Stimulated activated effector memory CD8-positive, alpha-beta T cell treated with anti-CD3 and anti-CD28 coated beads, Interleukin-12 subunit alpha, Interleukin-12 subunit beta, amount 100 ng/mL, for 72 hours (primary cell): ENCODE measurements at regions not wholly inside any gene's neighbourhood (a gene's known extent, or its start where the extent isn't known, plus 50 kb on each side); places are given as distances from the start of the nearest gene placed in this dataset.

Experiments
- ATAC-seq: fragments of 150-1000 bp; cut with Tn5 transposase; 2 replicates; pipeline ENCODE4 v1.10.0; 2021
- DNase-seq, 2 donors: peaks; one replicate each; pipeline ENCODE4 v3.0.0; 2021 to 2022; ENCODE audit warnings: low spot score in 2 of 2
- H3K27ac Mint-ChIP-seq: one replicate; pipeline ENCODE4 v1.8.0; 2022; ENCODE audit warnings: mild to moderate bottlenecking, mixed read lengths
- H3K36me3 Mint-ChIP-seq: one replicate; pipeline ENCODE4 v1.8.0; 2022; ENCODE audit warnings: mild to moderate bottlenecking, mixed read lengths
- H3K4me1 Mint-ChIP-seq: one replicate; pipeline ENCODE4 v1.8.0; 2022; ENCODE audit warnings: mixed read lengths
- H3K4me3 Mint-ChIP-seq: one replicate; pipeline ENCODE4 v1.8.0; 2022; ENCODE audit warnings: mild to moderate bottlenecking, mixed read lengths
- H3K9me3 Mint-ChIP-seq: one replicate; pipeline ENCODE4 v1.8.0; 2022; ENCODE audit warnings: mixed read lengths

DNA sequence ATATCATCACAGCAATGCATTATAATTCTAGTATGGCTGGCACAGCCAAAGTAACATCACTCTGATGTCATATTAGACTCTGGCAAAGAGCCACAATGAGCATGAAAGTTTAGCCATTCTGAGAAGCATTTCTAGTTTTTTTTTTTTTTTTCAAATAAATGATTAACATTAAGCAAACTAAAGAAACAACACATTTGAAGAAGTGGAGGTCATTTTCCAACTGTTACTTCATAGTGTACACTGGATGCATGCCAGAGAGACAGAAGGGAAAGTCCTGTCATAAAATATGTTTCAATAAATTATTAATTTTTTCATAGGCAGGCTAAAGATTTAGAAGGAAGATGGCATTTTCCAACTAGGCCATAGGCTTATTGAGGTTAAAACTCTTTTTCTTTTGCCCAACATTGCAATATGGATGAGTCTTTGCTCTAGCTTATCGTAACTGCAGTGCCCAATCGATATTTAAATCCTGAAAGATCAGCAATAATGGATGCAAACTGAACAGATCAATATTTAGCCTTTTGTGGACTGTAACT lies 1630.4 kb upstream of the ACVR2A start:
- Mint-ChIP-seq H3K4me1 (no peaks in the 10 kb centered on the region), H3K4me3 (no peak overlapping the region), H3K27ac (no peak overlapping the region), H3K36me3 (no peaks in the 10 kb centered on the region), H3K9me3 (peaks cover 17% of the 10 kb centered on the region)
- DNase-seq (no peak), ATAC-seq (no peak)

- DNase-seq (no peak), ATAC-seq (no peak)
- Mint-ChIP-seq H3K4me3 (no peak overlapping the region), H3K27ac (no peak overlapping the region), H3K9me3 (peaks cover 17% of the 10 kb centered on the region), H3K36me3 (no peaks in the 10 kb centered on the region), H3K4me1 (no peaks in the 10 kb centered on the region)
These were observed 1631.2 kb upstream of the ACVR2A start for GRCh38 chr2:146213674-146214073.

- DNase-seq (no peak), ATAC-seq (no peak)
- Mint-ChIP-seq H3K36me3 (no peaks in the 10 kb centered on the region), H3K4me1 (no peaks in the 10 kb centered on the region), H3K9me3 (peaks cover 17% of the 10 kb centered on the region), H3K27ac (no peak overlapping the region), H3K4me3 (no peak overlapping the region)
These were observed 1632.2 kb upstream of the ACVR2A start for GRCh38 chr2:146212602-146213001.

- ATAC-seq (no peak), DNase-seq (no peak)
- Mint-ChIP-seq H3K4me3 (no peak overlapping the region), H3K9me3 (peaks cover 20% of the 10 kb centered on the region), H3K27ac (no peak overlapping the region), H3K4me1 (no peaks in the 10 kb centered on the region), H3K36me3 (no peaks in the 10 kb centered on the region)
These were observed 1635.0 kb upstream of the ACVR2A start for GRCh38 chr2:146209842-146210275.

- H3K9me3 Mint-ChIP-seq = peaks cover 14% of the 10 kb centered on the region
- ATAC-seq = no peak
- no peaks in the 10 kb centered on the region for H3K36me3 Mint-ChIP-seq
- no peak overlapping the region for H3K4me3 Mint-ChIP-seq
- H3K27ac Mint-ChIP-seq = no peak overlapping the region
- DNase-seq = no peak
- H3K4me1 Mint-ChIP-seq = no peaks in the 10 kb centered on the region
These were observed 1636.9 kb upstream of the ACVR2A start for GRCh38 chr2:146207901-146208300.

DNA sequence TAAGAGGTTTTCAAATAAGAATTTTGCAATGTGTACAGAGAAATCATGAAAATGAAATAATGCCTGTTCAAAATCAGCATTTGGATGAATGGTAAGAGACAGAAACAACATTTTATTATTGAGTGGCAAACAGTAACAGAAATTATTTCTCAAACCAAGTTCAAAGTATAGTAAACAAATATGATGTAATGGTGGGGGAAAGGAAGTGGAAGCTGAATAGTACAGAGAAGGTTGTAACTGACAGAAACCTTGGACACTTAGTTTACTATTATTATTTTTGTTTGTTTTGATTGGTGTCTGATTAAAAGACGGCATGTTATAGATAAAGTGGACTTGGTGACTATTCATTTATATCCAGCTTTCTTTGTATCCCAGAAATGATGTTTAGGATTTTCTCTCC lies 1637.4 kb upstream of the ACVR2A start:
- Mint-ChIP-seq H3K9me3 (peaks cover 12% of the 10 kb centered on the region), H3K36me3 (no peaks in the 10 kb centered on the region), H3K4me3 (no peak overlapping the region), H3K27ac (no peak overlapping the region), H3K4me1 (no peaks in the 10 kb centered on the region)
- DNase-seq = no peak
- no peak for ATAC-seq

GRCh38 chr2:146203064-146203624 lies 1641.7 kb upstream of the ACVR2A start:
- ATAC-seq (no peak), DNase-seq (no peak)
- no peak overlapping the region for H3K4me3 Mint-ChIP-seq
- H3K9me3 Mint-ChIP-seq = peaks cover 7% of the 10 kb centered on the region
- H3K36me3 Mint-ChIP-seq = no peaks in the 10 kb centered on the region
- no peak overlapping the region for H3K27ac Mint-ChIP-seq
- H3K4me1 Mint-ChIP-seq = no peaks in the 10 kb centered on the region

DNA sequence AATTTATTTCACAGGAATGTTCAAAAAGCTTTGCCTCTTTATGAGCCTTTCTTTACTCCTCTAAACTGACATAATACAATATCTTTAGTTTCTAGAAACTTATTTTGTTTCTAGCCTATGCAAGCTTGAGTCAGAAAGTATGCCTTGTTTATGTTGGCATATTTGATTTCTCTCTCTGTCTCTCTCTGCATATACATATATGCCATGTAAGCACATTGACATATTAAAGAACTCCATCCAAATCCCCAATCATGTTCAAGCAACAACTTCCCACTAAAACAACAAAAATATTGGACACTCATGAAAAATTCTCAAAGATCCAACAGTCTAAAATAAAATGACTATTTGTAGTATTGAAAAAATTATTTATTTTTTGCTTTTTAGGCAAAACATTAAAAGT lies 1651.2 kb upstream of the ACVR2A start:
- ATAC-seq (no peak), DNase-seq (no peak)
- H3K4me3 Mint-ChIP-seq = no peak overlapping the region
- no peaks in the 10 kb centered on the region for H3K4me1 Mint-ChIP-seq
- no peaks in the 10 kb centered on the region for H3K36me3 Mint-ChIP-seq
- H3K9me3 Mint-ChIP-seq = peaks cover 15% of the 10 kb centered on the region
- H3K27ac Mint-ChIP-seq = no peak overlapping the region

DNA sequence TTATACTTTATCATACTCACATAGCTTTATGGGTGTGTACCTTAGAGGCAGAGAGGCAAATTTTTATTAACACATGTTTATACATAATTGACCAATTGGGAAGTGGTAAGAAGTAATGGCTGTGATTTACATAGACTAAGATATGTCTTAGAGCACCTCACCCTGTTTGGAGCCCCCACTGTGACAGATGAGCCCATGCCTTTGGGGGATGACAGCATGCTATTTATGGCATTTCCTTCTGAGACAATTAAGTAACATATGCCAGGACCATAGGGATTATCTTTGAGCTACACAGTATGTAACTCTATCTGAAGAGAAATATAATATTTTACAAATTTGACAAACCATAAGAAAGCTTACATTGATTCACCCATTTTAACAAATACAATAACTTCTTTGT lies 1655.3 kb upstream of the ACVR2A start:
- H3K4me1 Mint-ChIP-seq = no peaks in the 10 kb centered on the region
- H3K36me3 Mint-ChIP-seq = no peaks in the 10 kb centered on the region
- no peak overlapping the region for H3K27ac Mint-ChIP-seq
- no peak for ATAC-seq
- DNase-seq = no peak
- H3K4me3 Mint-ChIP-seq = no peak overlapping the region
- peaks cover 15% of the 10 kb centered on the region for H3K9me3 Mint-ChIP-seq

DNA sequence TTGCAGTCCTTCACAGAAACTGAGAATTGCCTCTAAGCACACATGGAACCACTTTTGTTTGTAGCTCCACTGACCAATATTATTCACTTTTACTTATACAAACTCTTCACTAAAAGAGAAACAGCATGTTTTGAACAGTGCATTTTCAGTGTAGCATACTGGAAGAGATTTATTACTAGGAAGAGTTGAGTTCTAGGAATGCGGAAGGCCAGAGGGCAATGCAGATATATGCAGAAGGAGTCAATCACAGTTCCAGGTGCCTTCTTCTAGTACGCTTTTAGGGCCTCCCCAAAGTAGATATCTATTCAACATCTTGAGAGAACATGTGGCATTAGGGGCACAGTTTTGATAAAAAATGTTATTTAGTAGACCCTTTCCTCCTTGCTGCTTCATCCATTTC lies 1654.0 kb upstream of the ZEB2 start:
- H3K36me3 Mint-ChIP-seq = no peaks in the 10 kb centered on the region
- DNase-seq (no peak), ATAC-seq (no peak)
- no peaks in the 10 kb centered on the region for H3K4me1 Mint-ChIP-seq
- no peak overlapping the region for H3K4me3 Mint-ChIP-seq
- no peak overlapping the region for H3K27ac Mint-ChIP-seq
- H3K9me3 Mint-ChIP-seq = peaks cover 4% of the 10 kb centered on the region

GRCh38 chr2:146161256-146161882 lies 1641.5 kb upstream of the ZEB2 start:
- no peaks in the 10 kb centered on the region for H3K36me3 Mint-ChIP-seq
- DNase-seq (no peak), ATAC-seq (no peak)
- H3K27ac Mint-ChIP-seq = no peak overlapping the region
- H3K9me3 Mint-ChIP-seq = peaks cover 2% of the 10 kb centered on the region
- no peaks in the 10 kb centered on the region for H3K4me1 Mint-ChIP-seq
- H3K4me3 Mint-ChIP-seq = no peak overlapping the region

- ATAC-seq = no peak
- Mint-ChIP-seq H3K36me3 (no peaks in the 10 kb centered on the region), H3K27ac (no peak overlapping the region), H3K4me1 (no peaks in the 10 kb centered on the region), H3K9me3 (peaks cover 2% of the 10 kb centered on the region), H3K4me3 (no peak overlapping the region)
- no peak for DNase-seq
These were observed 1638.3 kb upstream of the ZEB2 start for GRCh38 chr2:146158072-146158674.

DNA sequence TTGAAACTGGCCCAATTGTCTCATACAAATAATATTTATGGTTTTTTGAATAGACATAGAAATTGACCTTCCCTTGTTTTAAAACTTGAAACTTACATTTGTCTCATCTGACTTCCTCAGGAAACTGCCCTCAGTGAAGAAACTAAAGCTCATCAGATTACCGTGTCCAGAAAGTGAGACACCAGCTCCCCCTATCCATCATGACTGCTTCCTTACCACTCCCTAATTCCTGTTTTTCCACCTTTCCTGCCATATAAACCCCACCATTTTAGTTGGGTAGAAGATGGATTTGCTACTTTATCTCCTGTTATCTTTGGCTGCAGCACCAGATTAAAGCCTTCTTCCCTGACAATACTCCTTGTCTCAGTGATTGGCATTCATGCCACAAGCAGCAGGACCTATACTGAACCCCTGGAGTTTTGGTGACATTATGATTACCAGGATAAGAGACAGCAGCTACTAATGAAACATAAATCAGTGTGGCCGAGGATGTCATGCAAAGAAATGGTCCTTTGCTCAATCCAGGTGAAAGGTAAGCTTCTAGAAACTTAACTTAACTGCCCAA lies 1627.6 kb upstream of the ZEB2 start:
- no peaks in the 10 kb centered on the region for H3K36me3 Mint-ChIP-seq
- H3K4me3 Mint-ChIP-seq = no peak overlapping the region
- ATAC-seq (no peak), DNase-seq (no peak)
- H3K9me3 Mint-ChIP-seq = peaks cover 3% of the 10 kb centered on the region
- H3K4me1 Mint-ChIP-seq = no peaks in the 10 kb centered on the region
- no peak overlapping the region for H3K27ac Mint-ChIP-seq

DNA sequence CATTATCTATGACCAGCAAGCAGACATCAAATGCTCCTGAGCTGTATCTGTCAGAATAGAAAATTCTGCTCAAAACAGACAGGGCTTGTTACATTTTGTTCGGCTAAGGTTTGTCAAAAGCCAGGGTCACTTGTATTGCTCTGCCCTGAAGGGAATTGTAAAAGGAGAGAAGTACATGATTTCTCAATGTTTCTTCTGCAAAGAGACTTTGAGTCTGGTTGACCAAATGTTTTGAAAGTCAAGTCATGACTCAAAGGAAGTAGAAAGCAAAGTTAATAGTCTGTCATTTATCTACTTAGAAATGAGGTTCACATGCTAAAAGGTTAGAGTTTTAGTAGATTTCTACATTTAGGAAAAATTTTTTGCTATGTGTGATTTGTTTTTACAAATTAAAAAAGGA lies 1624.1 kb upstream of the ZEB2 start:
- H3K9me3 Mint-ChIP-seq = peaks cover 3% of the 10 kb centered on the region
- no peaks in the 10 kb centered on the region for H3K36me3 Mint-ChIP-seq
- DNase-seq = no peak

GRCh38 chr2:146138820-146139219 lies 1618.9 kb upstream of the ZEB2 start:
- ATAC-seq = no peak
- no peak for DNase-seq
- no peak overlapping the region for H3K4me3 Mint-ChIP-seq
- no peaks in the 10 kb centered on the region for H3K36me3 Mint-ChIP-seq
- H3K4me1 Mint-ChIP-seq = no peaks in the 10 kb centered on the region
- peaks cover 3% of the 10 kb centered on the region for H3K9me3 Mint-ChIP-seq
- H3K27ac Mint-ChIP-seq = no peak overlapping the region

More for the DNA sequence above, 1624.1 kb upstream of the ZEB2 start:
- Mint-ChIP-seq H3K27ac (no peak overlapping the region), H3K4me3 (no peak overlapping the region), H3K4me1 (no peaks in the 10 kb centered on the region)
- ATAC-seq = no peak

DNA sequence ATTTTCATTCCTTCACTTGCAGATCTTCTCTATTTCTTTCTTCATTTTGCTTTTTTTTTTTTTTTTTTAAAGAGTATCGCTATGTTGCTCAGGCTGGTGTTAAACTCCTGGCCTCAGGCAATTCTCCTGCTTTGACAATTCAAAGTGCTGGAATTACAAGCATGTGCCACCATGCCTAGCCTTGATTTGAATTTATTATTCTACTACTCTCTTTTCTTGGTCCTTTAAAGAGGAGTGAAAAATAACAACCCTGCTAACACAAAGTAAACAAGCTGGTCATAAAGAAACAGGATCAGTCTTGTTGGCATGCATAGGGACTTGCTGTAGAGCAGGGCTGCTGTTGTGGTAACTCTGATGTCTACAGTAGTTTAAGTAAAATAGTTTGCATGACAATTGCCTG lies 1615.3 kb upstream of the ZEB2 start:
- no peak overlapping the region for H3K4me3 Mint-ChIP-seq
- no peak overlapping the region for H3K27ac Mint-ChIP-seq
- no peak for ATAC-seq
- no peaks in the 10 kb centered on the region for H3K4me1 Mint-ChIP-seq
- H3K36me3 Mint-ChIP-seq = no peaks in the 10 kb centered on the region
- no peak for DNase-seq
- peaks cover 7% of the 10 kb centered on the region for H3K9me3 Mint-ChIP-seq
